Stimulated activated naive CD4-positive, alpha-beta T cell treated with Interleukin-2 at 50 U/mL for 16 hours (primary cell): ENCODE measurements at regions not wholly inside any gene's neighbourhood (a gene's known extent, or its start where the extent isn't known, plus 50 kb on each side); places are given as distances from the start of the nearest gene placed in this dataset.

Experiments used
- DNase-seq: peaks from one replicate; lab custom pipeline; 2025; lab: John Stamatoyannopoulos, UW

DNA sequence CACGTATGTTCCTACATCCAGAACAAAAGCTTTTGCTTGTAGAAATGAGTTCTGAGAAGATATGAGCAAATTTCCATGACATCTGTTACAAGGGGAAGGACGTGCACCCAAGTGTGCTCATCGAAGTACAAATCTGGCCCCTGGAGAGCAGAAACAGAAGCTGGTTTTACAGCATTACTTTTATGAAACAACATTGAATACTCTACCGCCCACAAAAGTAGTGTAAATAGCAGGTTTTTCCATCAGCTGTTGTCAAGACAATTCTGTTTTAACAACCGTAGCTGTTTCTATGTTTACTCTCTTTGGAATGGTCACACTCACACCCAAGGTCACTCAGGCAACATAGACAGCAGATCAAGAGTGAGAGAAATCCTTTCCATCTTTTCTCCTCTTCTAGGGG, 114.2 kb upstream of the SSTR4 start:
- no peak for DNase-seq

GRCh38 chr20:22921595-22922421, 113.3 kb upstream of the SSTR4 start:
- DNase-seq = no peak

GRCh38 chr20:22922987-22923386, 112.1 kb upstream of the SSTR4 start:
- no peak for DNase-seq

DNA sequence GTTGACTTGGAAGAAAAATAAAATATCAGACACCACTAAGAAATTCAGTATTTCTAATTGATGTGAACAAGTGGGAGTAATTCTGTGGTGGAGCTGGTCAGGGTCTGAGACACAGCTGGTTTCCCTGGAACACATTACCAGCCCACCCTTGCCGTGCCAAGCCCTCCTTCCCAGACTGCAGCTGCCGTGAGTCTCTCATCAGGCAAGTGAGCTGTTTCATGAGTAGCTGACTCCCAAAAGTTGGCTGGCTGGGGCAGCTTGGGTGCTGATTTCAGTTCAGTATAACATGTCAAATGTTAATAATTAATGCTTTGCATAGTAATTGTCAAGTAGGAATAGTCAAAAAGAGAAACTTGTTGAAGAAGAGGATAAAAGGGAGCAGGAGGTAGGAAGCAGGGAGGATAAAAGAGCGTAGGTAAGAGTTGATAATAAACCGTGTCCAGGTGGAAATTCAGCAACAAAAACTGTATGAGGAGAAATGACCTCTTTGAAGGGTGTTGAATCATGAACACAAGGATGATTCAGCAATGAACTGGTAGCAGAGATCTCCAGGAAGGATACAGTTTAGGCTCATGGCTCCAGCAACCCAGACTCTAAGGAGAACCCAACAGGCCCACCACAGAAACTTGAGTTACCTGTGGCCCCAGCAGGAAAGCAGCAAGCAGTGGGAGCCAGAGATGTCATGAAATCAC, 110.9 kb upstream of the SSTR4 start:
- DNase-seq = no peak

DNA sequence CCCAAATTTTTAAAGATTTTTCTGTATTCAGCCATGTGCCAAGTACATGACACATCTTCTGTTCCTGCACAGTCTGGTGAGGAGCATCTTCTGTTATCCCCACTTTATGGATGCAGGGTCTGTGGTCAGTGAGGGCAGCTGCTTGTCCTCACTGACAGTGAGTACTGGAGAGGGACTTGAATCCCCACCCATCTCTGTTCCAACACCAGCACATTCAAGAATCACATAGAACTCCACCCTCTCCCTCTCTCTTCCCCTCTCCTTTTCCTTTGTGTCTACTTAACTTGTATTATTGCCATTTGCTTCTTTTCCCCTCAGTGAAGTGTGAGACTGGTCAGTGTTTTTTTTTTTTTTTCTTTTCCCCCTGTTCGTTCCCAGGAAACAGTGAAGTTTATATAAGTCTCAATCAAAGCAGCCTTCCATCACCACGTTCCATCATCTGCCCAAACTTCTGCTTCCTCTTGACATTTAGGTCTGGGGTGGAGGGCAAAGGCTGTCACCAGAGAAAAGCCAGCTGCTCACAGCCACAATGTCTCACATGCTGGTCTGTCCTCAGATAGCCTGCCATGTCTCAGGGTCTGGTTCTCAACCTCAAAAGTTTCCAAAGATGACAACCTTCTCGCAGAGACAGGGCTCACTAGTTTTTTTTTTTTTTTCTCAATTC, 110.0 kb upstream of the SSTR4 start:
- DNase-seq = no peak

GRCh38 chr20:22925613-22925983, 109.5 kb upstream of the SSTR4 start:
- DNase-seq = no peak

- DNase-seq = no peak
Observed at GRCh38 chr20:22927537-22927936, 107.6 kb upstream of the SSTR4 start.

- DNase-seq = no peak
Observed at GRCh38 chr20:22928679-22929078, 106.4 kb upstream of the SSTR4 start.

GRCh38 chr20:22929661-22930060, 105.5 kb upstream of the SSTR4 start:
- no peak for DNase-seq

DNA sequence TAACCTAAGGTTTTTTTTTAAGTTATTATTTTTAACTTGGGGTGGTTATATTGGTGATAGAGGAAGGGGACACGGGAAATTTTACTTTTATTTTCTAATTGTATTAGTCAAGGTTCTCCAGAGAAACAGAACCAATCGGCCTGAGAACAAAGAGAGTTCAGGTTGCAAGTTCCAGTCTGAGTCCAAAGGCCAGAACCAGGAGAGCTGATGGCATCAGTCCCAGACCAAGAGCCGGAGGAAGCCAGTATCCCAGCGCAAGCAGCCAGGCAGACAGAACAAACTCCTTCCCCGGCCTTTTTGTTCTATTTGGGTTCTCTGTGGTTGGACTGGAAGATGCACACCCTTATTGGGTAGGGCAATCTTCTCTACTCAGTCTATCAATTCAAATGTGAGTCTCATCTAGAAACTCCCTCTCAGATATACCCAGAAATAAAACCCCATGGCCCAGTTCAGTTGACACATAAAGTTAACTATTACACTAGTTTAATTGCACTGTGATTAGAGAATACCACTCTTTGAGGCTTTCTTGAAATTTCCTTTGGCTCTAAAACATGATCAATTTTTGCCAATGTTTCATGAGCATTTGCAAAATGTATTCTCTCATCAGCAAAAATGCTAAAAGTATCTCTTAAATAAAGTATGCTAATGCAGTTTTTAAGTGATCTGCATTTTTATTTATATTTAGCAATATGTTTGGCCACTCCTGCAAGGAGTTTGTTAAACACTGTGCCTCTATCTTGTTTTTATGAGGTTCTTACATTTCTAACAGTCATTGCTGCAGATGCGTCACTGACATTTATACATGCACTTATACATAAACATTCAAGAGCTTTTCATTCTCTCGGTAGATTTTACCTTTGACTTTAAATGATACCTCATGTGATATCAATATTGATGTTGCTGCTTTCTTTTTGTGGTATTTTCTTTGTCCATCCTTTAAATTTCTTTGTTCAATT, 103.2 kb upstream of the SSTR4 start:
- DNase-seq = no peak

DNA sequence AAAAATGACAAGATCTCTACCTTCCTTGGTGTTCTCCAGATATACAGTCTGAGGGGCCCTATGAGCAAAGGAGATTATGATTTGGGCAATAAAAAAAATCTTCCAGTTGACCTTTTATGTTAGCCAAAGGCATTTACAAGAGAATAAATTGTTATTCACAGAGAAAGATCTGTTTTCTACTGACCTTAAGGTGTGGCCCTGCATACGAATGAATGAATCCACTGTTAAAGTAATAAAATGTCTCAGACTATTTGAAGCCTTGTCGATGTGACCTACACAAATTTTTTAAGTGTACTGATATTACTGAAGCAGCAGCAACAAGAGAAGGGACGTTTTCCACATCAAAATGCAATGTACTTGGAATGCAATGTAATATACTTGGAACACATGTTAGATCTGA, 95.9 kb upstream of the SSTR4 start:
- DNase-seq = no peak

GRCh38 chr20:22940350-22940749, 94.8 kb upstream of the SSTR4 start:
- no peak for DNase-seq

GRCh38 chr20:22941550-22941949, 93.6 kb upstream of the SSTR4 start:
- no peak for DNase-seq

DNA sequence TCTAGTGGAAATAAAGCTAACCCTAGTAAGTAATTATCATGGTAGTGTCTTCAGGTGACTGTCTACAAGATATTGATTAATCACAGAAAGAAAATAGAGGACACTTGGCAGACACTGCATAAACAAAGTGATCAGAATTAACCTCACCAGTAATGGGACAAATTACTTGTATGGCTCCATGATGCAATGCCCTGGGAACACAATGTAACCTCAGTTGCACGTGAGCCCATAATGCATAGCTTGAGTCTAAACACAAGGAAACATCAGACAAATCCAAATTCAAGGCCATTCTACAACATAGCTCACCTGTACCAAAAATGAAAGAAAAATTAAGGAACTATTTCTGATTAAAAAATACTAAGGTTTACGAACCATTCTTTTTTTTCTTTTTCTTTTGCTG, 92.4 kb upstream of the SSTR4 start:
- no peak for DNase-seq

DNA sequence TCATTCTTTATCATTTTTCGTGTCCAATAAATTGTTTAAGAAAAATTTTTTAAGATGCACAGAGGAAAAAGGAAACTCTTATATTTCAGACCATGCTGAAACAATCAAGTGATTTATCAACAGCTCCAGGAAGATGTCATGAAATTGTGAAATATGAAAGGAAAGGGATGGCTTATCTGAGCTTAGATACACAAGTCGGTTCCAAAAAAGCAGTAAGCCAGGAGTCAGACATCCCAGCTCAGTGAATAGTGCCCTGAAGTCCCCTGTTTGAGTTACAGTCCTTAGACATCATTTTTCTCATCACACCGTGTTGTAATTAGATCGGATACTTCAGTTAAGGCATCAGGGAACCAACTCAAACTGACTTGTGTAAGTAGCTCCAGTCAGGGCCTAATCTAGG, 91.0 kb upstream of the SSTR4 start:
- DNase-seq = no peak

GRCh38 chr20:22944936-22945335, 90.2 kb upstream of the SSTR4 start:
- DNase-seq = no peak

DNA sequence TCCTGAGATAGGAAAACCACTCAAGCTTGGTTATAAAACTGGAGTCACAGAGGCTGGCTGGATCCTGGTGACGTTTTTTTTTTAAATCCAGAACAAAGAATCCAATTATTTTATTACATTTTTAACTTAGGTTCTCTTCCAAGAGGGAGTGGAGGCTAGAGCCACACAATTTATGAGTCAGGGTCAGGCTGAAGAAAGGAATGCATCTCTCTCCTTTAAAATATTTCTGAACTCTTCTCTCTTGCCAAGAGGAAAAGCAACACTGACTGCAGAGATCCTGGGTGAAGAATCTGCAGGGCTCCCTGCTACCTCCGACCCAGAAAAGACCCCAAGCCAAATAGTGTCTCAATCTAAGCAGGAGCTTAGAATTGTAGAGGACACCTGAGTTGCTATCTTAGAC, 88.5 kb upstream of the SSTR4 start:
- DNase-seq = no peak

- DNase-seq = no peak
Observed at GRCh38 chr20:22949331-22950109, 85.6 kb upstream of the SSTR4 start.

DNA sequence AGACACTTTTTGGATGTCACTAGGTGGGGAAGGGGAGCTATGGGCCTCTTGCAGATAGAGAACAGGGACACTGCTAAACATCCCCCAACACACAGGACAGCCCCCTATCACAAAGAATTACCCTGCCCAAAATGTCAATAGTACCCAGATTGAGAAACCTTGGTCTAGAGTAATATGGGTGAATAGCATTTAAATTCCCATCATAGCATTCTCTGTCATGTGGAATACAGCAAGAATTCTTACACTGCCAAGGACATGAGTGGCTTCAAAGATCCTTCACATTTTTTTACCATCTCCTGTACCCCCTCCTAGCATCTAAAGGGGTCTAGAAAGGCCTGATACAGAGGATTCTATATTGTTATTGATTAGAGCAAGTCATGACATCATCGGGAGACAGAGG, 83.1 kb upstream of the SSTR4 start:
- no peak for DNase-seq

DNA sequence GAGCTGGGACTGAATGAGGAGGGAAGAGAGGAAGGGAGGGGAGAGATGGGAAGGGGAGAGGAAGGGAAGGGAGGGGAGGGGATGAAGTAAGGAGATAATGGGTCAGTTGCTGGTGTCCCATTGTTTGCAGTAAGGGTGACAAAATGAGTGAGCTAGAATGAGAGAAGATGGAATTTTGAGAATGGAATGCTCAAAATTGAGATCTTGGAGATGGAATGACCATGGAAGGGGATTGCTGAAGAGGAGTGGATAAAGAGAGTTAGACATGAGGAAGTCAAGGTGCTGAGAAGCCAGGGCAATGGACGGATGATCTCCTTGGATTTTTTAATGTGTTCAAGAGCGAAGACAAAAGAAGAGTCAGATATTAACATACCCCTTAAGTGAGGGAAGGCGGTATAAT, 80.5 kb upstream of the SSTR4 start:
- DNase-seq = no peak

GRCh38 chr20:22958390-22958789, 76.7 kb upstream of the SSTR4 start:
- DNase-seq = no peak
